Mesenchymal stem cell (in vitro differentiated cells and primary cell): ENCODE measurements at regions not wholly inside any gene's neighbourhood (a gene's known extent, or its start where the extent isn't known, plus 50 kb on each side); places are given as distances from the start of the nearest gene placed in this dataset.

Experiments
- DNase-seq: peaks from one replicate; pipeline ENCODE4 v3.0.0-alpha.2; 2013
- H2AFZ ChIP-seq: one replicate; pipeline ENCODE4 v1.6.1; 2013; ENCODE audit warnings: low read depth, mild to moderate bottlenecking, control low read depth, inconsistent platforms, low read length, moderate library complexity
- H2AK5ac ChIP-seq: 2 replicates; pipeline ENCODE4 v1.6.1; 2013; ENCODE audit warnings: low read length, moderate library complexity, mild to moderate bottlenecking, inconsistent platforms; ENCODE audit not compliant: severe bottlenecking
- H2BK120ac ChIP-seq: one replicate; pipeline ENCODE4 v1.6.1; 2013; ENCODE audit warnings: low read depth, mild to moderate bottlenecking, inconsistent platforms, low read length, moderate library complexity
- H2BK12ac ChIP-seq, 2 experiments: one replicate each; pipeline ENCODE4 v1.6.1; 2013; ENCODE audit warnings: inconsistent platforms in 2 of 2, low read length in 2 of 2, mild to moderate bottlenecking in 2 of 2, moderate library complexity in 2 of 2, control low read depth in 1 of 2
- H2BK15ac ChIP-seq: one replicate; pipeline ENCODE4 v1.6.1; 2013; ENCODE audit warnings: mild to moderate bottlenecking, low read depth, inconsistent platforms; ENCODE audit not compliant: poor library complexity, severe bottlenecking
- H2BK5ac ChIP-seq: 2 replicates; pipeline ENCODE4 v1.6.1; 2013; ENCODE audit warnings: low read depth, mild to moderate bottlenecking, low read length, control low read depth, inconsistent platforms; ENCODE audit not compliant: poor library complexity, severe bottlenecking
- H3K14ac ChIP-seq, 2 experiments: one replicate each; pipeline ENCODE4 v1.6.1; 2013; ENCODE audit warnings: inconsistent platforms in 2 of 2, low read length in 2 of 2, control low read depth in 1 of 2, mild to moderate bottlenecking in 1 of 2, moderate library complexity in 1 of 2
- H3K18ac ChIP-seq, 2 experiments: one replicate each; pipeline ENCODE4 v1.6.1; 2013; ENCODE audit warnings: inconsistent platforms in 2 of 2, low read length in 2 of 2, control low read depth in 1 of 2, low read depth in 1 of 2, mild to moderate bottlenecking in 1 of 2
- H3K23ac ChIP-seq, 2 experiments: one replicate each; pipeline ENCODE4 v1.6.1; 2013; ENCODE audit warnings: inconsistent platforms in 2 of 2, low read length in 2 of 2, mild to moderate bottlenecking in 2 of 2, moderate library complexity in 2 of 2, control low read depth in 1 of 2
- H3K27ac ChIP-seq: 2 replicates; pipeline ENCODE4 v1.5.1; 2013; ENCODE audit warnings: mild to moderate bottlenecking, moderate library complexity, low read length, control low read depth, inconsistent platforms; ENCODE audit not compliant: poor library complexity, severe bottlenecking
- H3K27me3 ChIP-seq, 2 experiments: 2 replicates each; pipeline versions ENCODE4 v1.6.1 to v1.7.0; 2013; ENCODE audit warnings: low read length in 2 of 2, mild to moderate bottlenecking in 2 of 2, moderate library complexity in 2 of 2, control low read depth in 1 of 2, inconsistent platforms in 1 of 2; ENCODE audit not compliant: control insufficient read depth in 1 of 2, insufficient read depth in 1 of 2
- H3K36me3 ChIP-seq, 2 experiments: 2 replicates each; pipeline versions ENCODE4 v1.6.1 to v1.7.0; 2013; ENCODE audit warnings: low read length in 2 of 2, control low read depth in 1 of 2, inconsistent platforms in 1 of 2, low read depth in 1 of 2, mild to moderate bottlenecking in 1 of 2; ENCODE audit not compliant: insufficient read depth in 2 of 2, control insufficient read depth in 1 of 2
- H3K4ac ChIP-seq, 2 experiments: one replicate each; pipeline ENCODE4 v1.6.1; 2013; ENCODE audit warnings: inconsistent platforms in 2 of 2, low read length in 2 of 2, mild to moderate bottlenecking in 2 of 2, moderate library complexity in 2 of 2, control low read depth in 1 of 2, low read depth in 1 of 2
- H3K4me1 ChIP-seq: 2 replicates; pipeline ENCODE4 v1.6.1; 2013; ENCODE audit warnings: low read depth, low read length, control low read depth; ENCODE audit not compliant: control insufficient read depth, insufficient read depth
- H3K4me2 ChIP-seq: 2 replicates; pipeline ENCODE4 v1.6.1; 2013; ENCODE audit warnings: low read length, mild to moderate bottlenecking, inconsistent platforms; ENCODE audit not compliant: poor library complexity, severe bottlenecking
- H3K4me3 ChIP-seq, 2 experiments: 2 replicates each; pipeline versions ENCODE4 v1.5.1 to v1.7.0; 2013; ENCODE audit warnings: low read length in 2 of 2, mild to moderate bottlenecking in 2 of 2, control low read depth in 1 of 2, low read depth in 1 of 2; ENCODE audit not compliant: insufficient read depth in 1 of 2
- H3K79me1 ChIP-seq: replicated peaks from 2 replicates; pipeline ENCODE4 v1.6.1; 2013; ENCODE audit warnings: mild to moderate bottlenecking, control low read depth, low read length, inconsistent platforms; ENCODE audit not compliant: poor library complexity, severe bottlenecking
- H3K9ac ChIP-seq: 2 replicates; pipeline ENCODE4 v1.7.0; 2013; ENCODE audit warnings: mild to moderate bottlenecking, low read length, moderate library complexity
- H3K9me3 ChIP-seq: 2 replicates; pipeline ENCODE4 v1.7.0; 2013; ENCODE audit warnings: mild to moderate bottlenecking, low read length; ENCODE audit not compliant: control insufficient read depth
- H4K8ac ChIP-seq: one replicate; pipeline ENCODE4 v1.6.1; 2013; ENCODE audit warnings: inconsistent platforms, mild to moderate bottlenecking, low read length, moderate library complexity
- H4K91ac ChIP-seq: one replicate; pipeline ENCODE4 v1.6.1; 2013; ENCODE audit warnings: mild to moderate bottlenecking, low read length, inconsistent platforms
- WGBS: methylation state at CpG from one replicate; pipeline ENCODE4 v1.1.7; 2013; ENCODE audit warnings: mixed read lengths; 5-methylcytosine and 5-hydroxymethylcytosine counted together

GRCh38 chr3:72123908-72124441 is 339.0 kb upstream of the PROK2 start:
- no peak overlapping the region for H3K4ac ChIP-seq
- WGBS: 33% methylated on average over 7 of the region's 7 CpGs
- no peaks in the 10 kb centered on the region for H3K27me3 ChIP-seq
- no peak overlapping the region for H2BK120ac ChIP-seq
- no peak overlapping the region for H3K4me2 ChIP-seq
- H3K14ac ChIP-seq: no peak overlapping the region
- no peaks in the 10 kb centered on the region for H3K36me3 ChIP-seq
- H2BK5ac ChIP-seq: no peak overlapping the region
- no peak overlapping the region for H3K23ac ChIP-seq
- no peak overlapping the region for H2AK5ac ChIP-seq
- no peak overlapping the region for H2BK15ac ChIP-seq
- H3K79me1 ChIP-seq: no peaks in the 10 kb centered on the region
- H4K91ac ChIP-seq: no peak overlapping the region
- no peak overlapping the region for H3K9ac ChIP-seq
- H3K27ac ChIP-seq: no peak overlapping the region
- peak; percentile 81 for DNase-seq
- H3K4me1 ChIP-seq: peaks cover 5% of the 10 kb centered on the region
- no peak overlapping the region for H3K4me3 ChIP-seq
- no peak overlapping the region for H2BK12ac ChIP-seq
- H3K9me3 ChIP-seq: no peaks in the 10 kb centered on the region
- no peak overlapping the region for H3K18ac ChIP-seq
- no peak overlapping the region for H4K8ac ChIP-seq
- H2AFZ ChIP-seq: no peak overlapping the region

GRCh38 chr3:72120806-72121778 is 336.1 kb upstream of the PROK2 start:
- no peak overlapping the region for H2AK5ac ChIP-seq
- no peak overlapping the region for H3K14ac ChIP-seq
- H3K36me3 ChIP-seq: no peaks in the 10 kb centered on the region
- no peaks in the 10 kb centered on the region for H3K9me3 ChIP-seq
- H2BK12ac ChIP-seq: peak overlapping the region in 1 of 2 experiments; percentile 31
- no peak overlapping the region for H3K4ac ChIP-seq
- no peak overlapping the region for H3K27ac ChIP-seq
- no peak overlapping the region for H2BK5ac ChIP-seq
- no peak overlapping the region for H3K4me3 ChIP-seq
- H4K91ac ChIP-seq: no peak overlapping the region
- H3K18ac ChIP-seq: no peak overlapping the region
- no peak overlapping the region for H3K9ac ChIP-seq
- no peak overlapping the region for H2BK120ac ChIP-seq
- H4K8ac ChIP-seq: no peak overlapping the region
- no peak overlapping the region for H3K4me2 ChIP-seq
- DNase-seq: no peak
- H2BK15ac ChIP-seq: no peak overlapping the region
- H3K4me1 ChIP-seq: peaks cover 5% of the 10 kb centered on the region
- 92% methylated on average over 4 of the region's 5 CpGs for WGBS
- H3K79me1 ChIP-seq: no peaks in the 10 kb centered on the region
- no peak overlapping the region for H2AFZ ChIP-seq
- no peaks in the 10 kb centered on the region for H3K27me3 ChIP-seq
- H3K23ac ChIP-seq: no peak overlapping the region

GRCh38 chr3:72120039-72120438 is 335.1 kb upstream of the PROK2 start:
- Histone ChIP-seq H3K18ac (no peak overlapping the region), H2BK5ac (no peak overlapping the region), H3K4me2 (no peak overlapping the region), H3K9me3 (no peaks in the 10 kb centered on the region), H3K4me1 (peaks cover 5% of the 10 kb centered on the region), H2BK120ac (no peak overlapping the region), H3K27me3 (no peaks in the 10 kb centered on the region), H2AFZ (no peak overlapping the region), H3K4ac (no peak overlapping the region), H2AK5ac (no peak overlapping the region), H3K36me3 (no peaks in the 10 kb centered on the region), H2BK15ac (no peak overlapping the region), H3K9ac (no peak overlapping the region), H3K27ac (no peak overlapping the region), H3K23ac (no peak overlapping the region), H4K91ac (no peak overlapping the region), H3K79me1 (no peaks in the 10 kb centered on the region), H4K8ac (no peak overlapping the region), H3K4me3 (no peak overlapping the region), H2BK12ac (no peak overlapping the region), H3K14ac (no peak overlapping the region)
- WGBS: 94% methylated on average over 4 of the region's 4 CpGs
- DNase-seq: no peak

GRCh38 chr3:72118628-72119027 is 333.7 kb upstream of the PROK2 start:
- H3K27ac ChIP-seq: no peak overlapping the region
- no peak overlapping the region for H2BK15ac ChIP-seq
- H3K23ac ChIP-seq: no peak overlapping the region
- no peak overlapping the region for H2AK5ac ChIP-seq
- no peaks in the 10 kb centered on the region for H3K36me3 ChIP-seq
- no peak overlapping the region for H2BK120ac ChIP-seq
- no peak overlapping the region for H3K4me2 ChIP-seq
- H3K27me3 ChIP-seq: peaks cover 0 to under 1% of the 10 kb centered on the region in 2 experiments
- H3K4me3 ChIP-seq: no peak overlapping the region
- peaks cover 1% of the 10 kb centered on the region for H3K4me1 ChIP-seq
- no peak overlapping the region for H3K9ac ChIP-seq
- no peak overlapping the region for H4K8ac ChIP-seq
- no peak overlapping the region for H2AFZ ChIP-seq
- DNase-seq: no peak
- H2BK12ac ChIP-seq: no peak overlapping the region
- H3K4ac ChIP-seq: no peak overlapping the region
- H2BK5ac ChIP-seq: no peak overlapping the region
- no peak overlapping the region for H3K14ac ChIP-seq
- H3K9me3 ChIP-seq: no peaks in the 10 kb centered on the region
- H3K18ac ChIP-seq: no peak overlapping the region
- H3K79me1 ChIP-seq: no peaks in the 10 kb centered on the region
- H4K91ac ChIP-seq: no peak overlapping the region
